ENCODE measurements at regions not wholly inside any gene's neighbourhood (a gene's known extent, or its start where the extent isn't known, plus 50 kb on each side); places are given as distances from the start of the nearest gene placed in this dataset.
"Not testable (repeated sequence)": the region's sequence is repeated elsewhere in the genome, so short reads cannot be mapped to it uniquely, and the experiment has no call there.

GRCh38 chr5:57677235-57677634 lies 194.6 kb upstream of the ACTBL2 start:
- no peak for DNase-seq (ENCODE audit: low read depth in 3 of 3)

GRCh38 chr5:57676222-57677098 lies 193.8 kb upstream of the ACTBL2 start:
- no peak for DNase-seq (ENCODE audit: low read depth in 3 of 3)

- no peak for DNase-seq (ENCODE audit: low read depth in 3 of 3)
Measured at GRCh38 chr5:57675236-57675635, 192.6 kb upstream of the ACTBL2 start.

GRCh38 chr5:57671371-57671770 lies 188.8 kb upstream of the ACTBL2 start:
- DNase-seq (ENCODE audit: low read depth in 3 of 3), result no peak

- no peak for DNase-seq (ENCODE audit: low read depth in 3 of 3)
Measured at GRCh38 chr5:57666582-57666981, 184.0 kb upstream of the ACTBL2 start.

GRCh38 chr5:57665146-57665936 lies 182.7 kb upstream of the ACTBL2 start:
- DNase-seq (ENCODE audit: low read depth in 3 of 3), result no peak

- no peak for DNase-seq (ENCODE audit: low read depth in 3 of 3)
Measured at GRCh38 chr5:57664700-57665099, 182.1 kb upstream of the ACTBL2 start.

GRCh38 chr5:57663466-57663865 lies 180.9 kb upstream of the ACTBL2 start:
- no peak for DNase-seq (ENCODE audit: low read depth in 3 of 3)

GRCh38 chr5:57662991-57663390 lies 180.4 kb upstream of the ACTBL2 start:
- DNase-seq (ENCODE audit: low read depth in 3 of 3), result no peak

GRCh38 chr5:57659886-57660285 lies 177.3 kb upstream of the ACTBL2 start:
- no peak for DNase-seq (ENCODE audit: low read depth in 3 of 3)

GRCh38 chr5:57658018-57658417 lies 175.4 kb upstream of the ACTBL2 start:
- DNase-seq (ENCODE audit: low read depth in 3 of 3), result no peak

GRCh38 chr5:57655228-57655627 lies 172.6 kb upstream of the ACTBL2 start:
- no peak for DNase-seq (ENCODE audit: low read depth in 3 of 3)

GRCh38 chr5:57653636-57654290 lies 171.2 kb upstream of the ACTBL2 start:
- DNase-seq (ENCODE audit: low read depth in 3 of 3), result no peak

- no peak for DNase-seq (ENCODE audit: low read depth in 3 of 3)
Measured at GRCh38 chr5:57651127-57651526, 168.5 kb upstream of the ACTBL2 start.

GRCh38 chr5:57650360-57651069 lies 167.9 kb upstream of the ACTBL2 start:
- peak in 1 of 3 donors; percentile 3 for DNase-seq (ENCODE audit: low read depth in 3 of 3)

GRCh38 chr5:57642698-57643097 lies 160.1 kb upstream of the ACTBL2 start:
- DNase-seq (ENCODE audit: low read depth in 3 of 3), result no peak

GRCh38 chr5:57642066-57642465 lies 159.5 kb upstream of the ACTBL2 start:
- no peak for DNase-seq (ENCODE audit: low read depth in 3 of 3)

- DNase-seq (ENCODE audit: low read depth in 3 of 3), result no peak
Measured at GRCh38 chr5:57635146-57635777, 152.7 kb upstream of the ACTBL2 start.

GRCh38 chr5:57632937-57633336 lies 150.3 kb upstream of the ACTBL2 start:
- no peak for DNase-seq (ENCODE audit: low read depth in 3 of 3)

GRCh38 chr5:57631139-57631538 lies 148.5 kb upstream of the ACTBL2 start:
- DNase-seq (ENCODE audit: low read depth in 3 of 3), result not testable (repeated sequence)

GRCh38 chr5:57627661-57628060 lies 145.1 kb upstream of the ACTBL2 start:
- DNase-seq (ENCODE audit: low read depth in 3 of 3), result no peak
